GM23338 (cell line): ENCODE measurements at regions not wholly inside any gene's neighbourhood (a gene's known extent, or its start where the extent isn't known, plus 50 kb on each side); places are given as distances from the start of the nearest gene placed in this dataset.

Source experiments
- ATAC-seq: fragments of 200-7000 bp; cut with Tn5 transposase; 3 replicates; pipeline ENCODE4 v1.9.1; 2020
- DNase-seq: peaks from one replicate; pipeline ENCODE4 v3.0.0-alpha.2; 2015; ENCODE audit warnings: low spot score
- H2AFZ ChIP-seq: fragments of 200-600 bp; sonication (generic); 2 replicates; pipeline ENCODE4 v1.8.0; 2016; ENCODE audit warnings: antibody characterized with exemption, mild to moderate bottlenecking, moderate library complexity
- H3F3A ChIP-seq: fragments of 200-600 bp; sonication (generic); replicated peaks from 2 replicates; pipeline ENCODE4 v1.8.0; 2017; ENCODE audit warnings: antibody characterized with exemption, mixed run types, low read depth
- H3K27ac ChIP-seq: fragments of 200-600 bp; sonication (generic); 2 replicates; pipeline ENCODE4 v1.6.1; 2016; ENCODE audit warnings: low read depth
- H3K27me3 ChIP-seq: fragments of 200-600 bp; sonication (generic); 2 replicates; pipeline ENCODE4 v1.8.0; 2016; ENCODE audit warnings: mild to moderate bottlenecking, mixed run types, moderate library complexity; ENCODE audit not compliant: insufficient read depth
- H3K36me3 ChIP-seq: fragments of 200-600 bp; sonication (generic); 2 replicates; pipeline ENCODE4 v1.8.0; 2016; ENCODE audit warnings: mild to moderate bottlenecking; ENCODE audit not compliant: insufficient read depth
- H3K4me1 ChIP-seq: fragments of 200-600 bp; sonication (generic); 2 replicates; pipeline ENCODE4 v1.8.0; 2016; ENCODE audit warnings: mild to moderate bottlenecking, moderate library complexity; ENCODE audit not compliant: insufficient read depth
- H3K4me2 ChIP-seq: fragments of 200-600 bp; sonication (generic); 2 replicates; pipeline ENCODE4 v1.7.1; 2017; ENCODE audit warnings: mixed run types
- H3K4me3 ChIP-seq: fragments of 200-600 bp; sonication (generic); 2 replicates; pipeline ENCODE4 v1.6.1; 2016; ENCODE audit warnings: mixed run types
- H3K79me2 ChIP-seq: fragments of 200-600 bp; sonication (generic); replicated peaks from 2 replicates; pipeline ENCODE4 v1.8.0; 2017; ENCODE audit warnings: mild to moderate bottlenecking; ENCODE audit not compliant: insufficient read depth
- H3K9me2 ChIP-seq: fragments of 200-600 bp; sonication (generic); 2 replicates; pipeline ENCODE4 v1.8.0; 2017; ENCODE audit not compliant: insufficient read depth
- H4K20me1 ChIP-seq: fragments of 200-600 bp; sonication (generic); replicated peaks from 2 replicates; pipeline ENCODE4 v1.8.0; 2017; ENCODE audit warnings: mild to moderate bottlenecking; ENCODE audit not compliant: insufficient read depth
- H3K27ac Mint-ChIP-seq: 2 replicates; pipeline ENCODE4 v1.8.0; 2020; ENCODE audit warnings: inconsistent platforms, mild to moderate bottlenecking, moderate library complexity, mixed read lengths
- H3K27me3 Mint-ChIP-seq: 3 replicates; pipeline ENCODE4 v1.8.0; 2022; ENCODE audit warnings: low read depth, mild to moderate bottlenecking, moderate library complexity, mixed read lengths, inconsistent platforms; ENCODE audit not compliant: insufficient read depth, poor library complexity
- H3K36me3 Mint-ChIP-seq: 3 replicates; pipeline ENCODE4 v1.8.0; 2021; ENCODE audit warnings: low read depth, mild to moderate bottlenecking, inconsistent platforms, moderate library complexity, mixed read lengths
- H3K4me1 Mint-ChIP-seq: 3 replicates; pipeline ENCODE4 v1.8.0; 2020; ENCODE audit warnings: mild to moderate bottlenecking, inconsistent platforms, mixed read lengths
- H3K4me3 Mint-ChIP-seq: 3 replicates; pipeline ENCODE4 v1.8.0; 2021; ENCODE audit warnings: moderate library complexity, mild to moderate bottlenecking, inconsistent platforms, mixed read lengths
- H3K9me3 Mint-ChIP-seq: 3 replicates; pipeline ENCODE4 v1.8.0; 2020; ENCODE audit warnings: moderate library complexity, mild to moderate bottlenecking, inconsistent platforms, mixed read lengths
- EZH2 ChIP-seq: fragments of 200-600 bp; sonication (generic); IDR thresholded peaks from one replicate; pipeline ENCODE4 v1.8.0; 2017; ENCODE audit warnings: antibody characterized with exemption, mild to moderate bottlenecking, low read depth; ENCODE audit not compliant: unreplicated experiment
- EZH2phosphoT487 ChIP-seq: fragments of 200-600 bp; sonication (generic); IDR thresholded peaks from one replicate; pipeline ENCODE4 v1.8.1; 2018; ENCODE audit warnings: antibody characterized with exemption; ENCODE audit not compliant: unreplicated experiment
- JUNB ChIP-seq: IDR thresholded peaks from one replicate; pipeline ENCODE4 v1.6.1; 2016; ENCODE audit warnings: antibody characterized with exemption; ENCODE audit not compliant: unreplicated experiment
- POLR2AphosphoS5 ChIP-seq: IDR thresholded peaks from 2 replicates; pipeline ENCODE4 v1.6.1; 2016; ENCODE audit warnings: antibody characterized with exemption, low read depth
- STAT1 ChIP-seq: IDR thresholded peaks from one replicate; pipeline ENCODE4 v1.6.1; 2016; ENCODE audit warnings: antibody characterized with exemption; ENCODE audit not compliant: unreplicated experiment
- ZNF114 ChIP-seq: fragments of 250-450 bp; sonication (Bioruptor Pico); IDR thresholded peaks from 2 replicates; pipeline ENCODE4 v1.5.0; 2020; ENCODE audit warnings: mild to moderate bottlenecking, moderate library complexity
- TF ChIP-seq, protein P1 (sequence below): fragments of 250-450 bp; sonication (Bioruptor Pico); IDR thresholded peaks from 2 replicates; pipeline ENCODE4 v1.5.0; 2020; ENCODE audit warnings: mild to moderate bottlenecking, moderate library complexity
- TF ChIP-seq, protein P2 (sequence below): IDR thresholded peaks from 2 replicates; pipeline ENCODE4 v1.6.1; 2016; ENCODE audit warnings: antibody characterized with exemption
- TF ChIP-seq, protein P3 (sequence below): IDR thresholded peaks from one replicate; pipeline ENCODE4 v1.6.1; 2018; ENCODE audit warnings: antibody characterized with exemption; ENCODE audit not compliant: unreplicated experiment
- TF ChIP-seq, protein P4 (sequence below), 2 experiments: fragments of 200-600 bp in 1 of 2; sonication (generic) in 1 of 2; conservative IDR thresholded peaks; 2 replicates each; pipeline versions ENCODE4 v1.5.1 to v1.6.1; 2016 to 2017; ENCODE audit warnings: antibody characterized with exemption in 2 of 2, low read depth in 2 of 2, mild to moderate bottlenecking in 2 of 2, moderate library complexity in 1 of 2

DNA sequence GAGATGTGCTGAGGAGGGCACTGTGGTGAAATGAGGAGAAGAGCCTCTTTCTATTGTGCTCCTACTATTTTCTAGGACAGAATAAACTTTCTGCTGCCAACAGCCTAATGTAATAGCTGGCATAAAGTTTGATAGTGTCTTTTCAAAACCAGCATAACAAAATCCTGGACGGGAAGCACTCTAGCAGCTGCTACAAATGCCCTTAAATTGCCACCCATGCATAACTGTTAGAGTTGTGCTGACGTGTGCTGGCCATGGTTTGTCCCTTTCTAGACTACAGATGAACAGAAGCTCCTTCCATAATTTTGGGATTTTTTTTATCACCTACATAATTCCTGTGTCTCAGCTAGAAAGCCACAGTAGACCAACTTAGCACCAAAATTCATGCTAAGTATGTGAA lies 88.5 kb upstream of the DEPDC1 start (continued):
- TF ChIP-seq, protein P1, sequence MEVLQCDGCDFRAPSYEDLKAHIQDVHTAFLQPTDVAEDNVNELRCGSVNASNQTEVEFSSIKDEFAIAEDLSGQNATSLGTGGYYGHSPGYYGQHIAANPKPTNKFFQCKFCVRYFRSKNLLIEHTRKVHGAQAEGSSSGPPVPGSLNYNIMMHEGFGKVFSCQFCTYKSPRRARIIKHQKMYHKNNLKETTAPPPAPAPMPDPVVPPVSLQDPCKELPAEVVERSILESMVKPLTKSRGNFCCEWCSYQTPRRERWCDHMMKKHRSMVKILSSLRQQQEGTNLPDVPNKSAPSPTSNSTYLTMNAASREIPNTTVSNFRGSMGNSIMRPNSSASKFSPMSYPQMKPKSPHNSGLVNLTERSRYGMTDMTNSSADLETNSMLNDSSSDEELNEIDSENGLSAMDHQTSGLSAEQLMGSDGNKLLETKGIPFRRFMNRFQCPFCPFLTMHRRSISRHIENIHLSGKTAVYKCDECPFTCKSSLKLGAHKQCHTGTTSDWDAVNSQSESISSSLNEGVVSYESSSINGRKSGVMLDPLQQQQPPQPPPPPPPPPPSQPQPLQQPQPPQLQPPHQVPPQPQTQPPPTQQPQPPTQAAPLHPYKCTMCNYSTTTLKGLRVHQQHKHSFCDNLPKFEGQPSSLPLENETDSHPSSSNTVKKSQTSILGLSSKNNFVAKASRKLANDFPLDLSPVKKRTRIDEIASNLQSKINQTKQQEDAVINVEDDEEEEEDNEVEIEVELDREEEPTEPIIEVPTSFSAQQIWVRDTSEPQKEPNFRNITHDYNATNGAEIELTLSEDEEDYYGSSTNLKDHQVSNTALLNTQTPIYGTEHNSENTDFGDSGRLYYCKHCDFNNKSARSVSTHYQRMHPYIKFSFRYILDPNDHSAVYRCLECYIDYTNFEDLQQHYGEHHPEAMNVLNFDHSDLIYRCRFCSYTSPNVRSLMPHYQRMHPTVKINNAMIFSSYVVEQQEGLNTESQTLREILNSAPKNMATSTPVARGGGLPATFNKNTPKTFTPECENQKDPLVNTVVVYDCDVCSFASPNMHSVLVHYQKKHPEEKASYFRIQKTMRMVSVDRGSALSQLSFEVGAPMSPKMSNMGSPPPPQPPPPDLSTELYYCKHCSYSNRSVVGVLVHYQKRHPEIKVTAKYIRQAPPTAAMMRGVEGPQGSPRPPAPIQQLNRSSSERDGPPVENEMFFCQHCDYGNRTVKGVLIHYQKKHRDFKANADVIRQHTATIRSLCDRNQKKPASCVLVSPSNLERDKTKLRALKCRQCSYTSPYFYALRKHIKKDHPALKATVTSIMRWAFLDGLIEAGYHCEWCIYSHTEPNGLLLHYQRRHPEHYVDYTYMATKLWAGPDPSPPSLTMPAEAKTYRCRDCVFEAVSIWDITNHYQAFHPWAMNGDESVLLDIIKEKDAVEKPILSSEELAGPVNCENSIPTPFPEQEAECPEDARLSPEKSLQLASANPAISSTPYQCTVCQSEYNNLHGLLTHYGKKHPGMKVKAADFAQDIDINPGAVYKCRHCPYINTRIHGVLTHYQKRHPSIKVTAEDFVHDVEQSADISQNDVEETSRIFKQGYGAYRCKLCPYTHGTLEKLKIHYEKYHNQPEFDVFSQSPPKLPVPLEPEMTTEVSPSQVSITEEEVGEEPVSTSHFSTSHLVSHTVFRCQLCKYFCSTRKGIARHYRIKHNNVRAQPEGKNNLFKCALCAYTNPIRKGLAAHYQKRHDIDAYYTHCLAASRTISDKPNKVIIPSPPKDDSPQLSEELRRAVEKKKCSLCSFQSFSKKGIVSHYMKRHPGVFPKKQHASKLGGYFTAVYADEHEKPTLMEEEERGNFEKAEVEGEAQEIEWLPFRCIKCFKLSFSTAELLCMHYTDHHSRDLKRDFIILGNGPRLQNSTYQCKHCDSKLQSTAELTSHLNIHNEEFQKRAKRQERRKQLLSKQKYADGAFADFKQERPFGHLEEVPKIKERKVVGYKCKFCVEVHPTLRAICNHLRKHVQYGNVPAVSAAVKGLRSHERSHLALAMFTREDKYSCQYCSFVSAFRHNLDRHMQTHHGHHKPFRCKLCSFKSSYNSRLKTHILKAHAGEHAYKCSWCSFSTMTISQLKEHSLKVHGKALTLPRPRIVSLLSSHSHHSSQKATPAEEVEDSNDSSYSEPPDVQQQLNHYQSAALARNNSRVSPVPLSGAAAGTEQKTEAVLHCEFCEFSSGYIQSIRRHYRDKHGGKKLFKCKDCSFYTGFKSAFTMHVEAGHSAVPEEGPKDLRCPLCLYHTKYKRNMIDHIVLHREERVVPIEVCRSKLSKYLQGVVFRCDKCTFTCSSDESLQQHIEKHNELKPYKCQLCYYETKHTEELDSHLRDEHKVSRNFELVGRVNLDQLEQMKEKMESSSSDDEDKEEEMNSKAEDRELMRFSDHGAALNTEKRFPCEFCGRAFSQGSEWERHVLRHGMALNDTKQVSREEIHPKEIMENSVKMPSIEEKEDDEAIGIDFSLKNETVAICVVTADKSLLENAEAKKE = no peak
- no peak for TF ChIP-seq STAT1
- TF ChIP-seq, protein P2, sequence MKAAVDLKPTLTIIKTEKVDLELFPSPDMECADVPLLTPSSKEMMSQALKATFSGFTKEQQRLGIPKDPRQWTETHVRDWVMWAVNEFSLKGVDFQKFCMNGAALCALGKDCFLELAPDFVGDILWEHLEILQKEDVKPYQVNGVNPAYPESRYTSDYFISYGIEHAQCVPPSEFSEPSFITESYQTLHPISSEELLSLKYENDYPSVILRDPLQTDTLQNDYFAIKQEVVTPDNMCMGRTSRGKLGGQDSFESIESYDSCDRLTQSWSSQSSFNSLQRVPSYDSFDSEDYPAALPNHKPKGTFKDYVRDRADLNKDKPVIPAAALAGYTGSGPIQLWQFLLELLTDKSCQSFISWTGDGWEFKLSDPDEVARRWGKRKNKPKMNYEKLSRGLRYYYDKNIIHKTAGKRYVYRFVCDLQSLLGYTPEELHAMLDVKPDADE = no peak

DNA sequence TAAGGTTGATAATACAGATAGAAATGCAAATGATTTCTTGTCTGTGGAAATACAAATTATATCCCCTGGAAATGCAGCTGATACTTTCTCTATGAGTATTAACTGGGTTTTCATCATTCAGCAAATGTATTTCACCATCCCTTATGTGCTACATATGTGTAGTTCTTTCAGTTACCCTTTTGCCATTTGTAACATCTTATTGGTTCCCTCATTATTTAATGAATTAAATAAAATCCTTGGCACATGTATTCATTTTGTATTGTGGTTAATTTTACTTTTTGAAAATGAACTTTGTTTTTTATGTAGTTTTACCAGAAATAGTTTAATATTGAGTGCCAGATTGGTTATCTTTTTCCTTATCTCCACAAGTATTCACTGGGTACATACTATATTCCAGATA lies 89.9 kb upstream of the DEPDC1 start:
- Mint-ChIP-seq H3K36me3 (peaks cover 4% of the 10 kb centered on the region; the same call in 2 of the 3 replicates), H3K9me3 (peaks cover 12% of the 10 kb centered on the region), H3K4me3 (no peak overlapping the region), H3K27ac (no peak overlapping the region), H3K4me1 (no peaks in the 10 kb centered on the region), H3K27me3 (no peaks in the 10 kb centered on the region)
- H3K4me2 ChIP-seq = no peak overlapping the region
- DNase-seq (no peak), ATAC-seq (no peak)
- peaks cover 2% of the 10 kb centered on the region; the same call in 1 of the 2 replicates for H3K9me2 ChIP-seq
- no peak overlapping the region for H3K27ac ChIP-seq
- H2AFZ ChIP-seq = no peak overlapping the region
- no peaks in the 10 kb centered on the region for H3F3A ChIP-seq
- no peaks in the 10 kb centered on the region for H3K4me1 ChIP-seq
- no peak overlapping the region for H3K4me3 ChIP-seq
- TF ChIP-seq EZH2 = no peak
- TF ChIP-seq EZH2phosphoT487 = no peak
- TF ChIP-seq ZNF114 (CRISPR knock-in tag) = no peak
- TF ChIP-seq, protein P3, sequence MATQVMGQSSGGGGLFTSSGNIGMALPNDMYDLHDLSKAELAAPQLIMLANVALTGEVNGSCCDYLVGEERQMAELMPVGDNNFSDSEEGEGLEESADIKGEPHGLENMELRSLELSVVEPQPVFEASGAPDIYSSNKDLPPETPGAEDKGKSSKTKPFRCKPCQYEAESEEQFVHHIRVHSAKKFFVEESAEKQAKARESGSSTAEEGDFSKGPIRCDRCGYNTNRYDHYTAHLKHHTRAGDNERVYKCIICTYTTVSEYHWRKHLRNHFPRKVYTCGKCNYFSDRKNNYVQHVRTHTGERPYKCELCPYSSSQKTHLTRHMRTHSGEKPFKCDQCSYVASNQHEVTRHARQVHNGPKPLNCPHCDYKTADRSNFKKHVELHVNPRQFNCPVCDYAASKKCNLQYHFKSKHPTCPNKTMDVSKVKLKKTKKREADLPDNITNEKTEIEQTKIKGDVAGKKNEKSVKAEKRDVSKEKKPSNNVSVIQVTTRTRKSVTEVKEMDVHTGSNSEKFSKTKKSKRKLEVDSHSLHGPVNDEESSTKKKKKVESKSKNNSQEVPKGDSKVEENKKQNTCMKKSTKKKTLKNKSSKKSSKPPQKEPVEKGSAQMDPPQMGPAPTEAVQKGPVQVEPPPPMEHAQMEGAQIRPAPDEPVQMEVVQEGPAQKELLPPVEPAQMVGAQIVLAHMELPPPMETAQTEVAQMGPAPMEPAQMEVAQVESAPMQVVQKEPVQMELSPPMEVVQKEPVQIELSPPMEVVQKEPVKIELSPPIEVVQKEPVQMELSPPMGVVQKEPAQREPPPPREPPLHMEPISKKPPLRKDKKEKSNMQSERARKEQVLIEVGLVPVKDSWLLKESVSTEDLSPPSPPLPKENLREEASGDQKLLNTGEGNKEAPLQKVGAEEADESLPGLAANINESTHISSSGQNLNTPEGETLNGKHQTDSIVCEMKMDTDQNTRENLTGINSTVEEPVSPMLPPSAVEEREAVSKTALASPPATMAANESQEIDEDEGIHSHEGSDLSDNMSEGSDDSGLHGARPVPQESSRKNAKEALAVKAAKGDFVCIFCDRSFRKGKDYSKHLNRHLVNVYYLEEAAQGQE = no peak
- TF ChIP-seq POLR2AphosphoS5 = no peak
- TF ChIP-seq, protein P4, sequence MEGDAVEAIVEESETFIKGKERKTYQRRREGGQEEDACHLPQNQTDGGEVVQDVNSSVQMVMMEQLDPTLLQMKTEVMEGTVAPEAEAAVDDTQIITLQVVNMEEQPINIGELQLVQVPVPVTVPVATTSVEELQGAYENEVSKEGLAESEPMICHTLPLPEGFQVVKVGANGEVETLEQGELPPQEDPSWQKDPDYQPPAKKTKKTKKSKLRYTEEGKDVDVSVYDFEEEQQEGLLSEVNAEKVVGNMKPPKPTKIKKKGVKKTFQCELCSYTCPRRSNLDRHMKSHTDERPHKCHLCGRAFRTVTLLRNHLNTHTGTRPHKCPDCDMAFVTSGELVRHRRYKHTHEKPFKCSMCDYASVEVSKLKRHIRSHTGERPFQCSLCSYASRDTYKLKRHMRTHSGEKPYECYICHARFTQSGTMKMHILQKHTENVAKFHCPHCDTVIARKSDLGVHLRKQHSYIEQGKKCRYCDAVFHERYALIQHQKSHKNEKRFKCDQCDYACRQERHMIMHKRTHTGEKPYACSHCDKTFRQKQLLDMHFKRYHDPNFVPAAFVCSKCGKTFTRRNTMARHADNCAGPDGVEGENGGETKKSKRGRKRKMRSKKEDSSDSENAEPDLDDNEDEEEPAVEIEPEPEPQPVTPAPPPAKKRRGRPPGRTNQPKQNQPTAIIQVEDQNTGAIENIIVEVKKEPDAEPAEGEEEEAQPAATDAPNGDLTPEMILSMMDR (conservative IDR thresholded peaks at IDR 0.05; ENCODE audit: low read depth in 2 of 2) = no peak
- TF ChIP-seq JUNB = no peak
- no peaks in the 10 kb centered on the region for H3K36me3 ChIP-seq
- H3K79me2 ChIP-seq = no peaks in the 10 kb centered on the region
- H4K20me1 ChIP-seq = no peaks in the 10 kb centered on the region
- no peaks in the 10 kb centered on the region for H3K27me3 ChIP-seq
